ENCODE measurements at regions not wholly inside any gene's neighbourhood (a gene's known extent, or its start where the extent isn't known, plus 50 kb on each side); places are given as distances from the start of the nearest gene placed in this dataset.

DNA sequence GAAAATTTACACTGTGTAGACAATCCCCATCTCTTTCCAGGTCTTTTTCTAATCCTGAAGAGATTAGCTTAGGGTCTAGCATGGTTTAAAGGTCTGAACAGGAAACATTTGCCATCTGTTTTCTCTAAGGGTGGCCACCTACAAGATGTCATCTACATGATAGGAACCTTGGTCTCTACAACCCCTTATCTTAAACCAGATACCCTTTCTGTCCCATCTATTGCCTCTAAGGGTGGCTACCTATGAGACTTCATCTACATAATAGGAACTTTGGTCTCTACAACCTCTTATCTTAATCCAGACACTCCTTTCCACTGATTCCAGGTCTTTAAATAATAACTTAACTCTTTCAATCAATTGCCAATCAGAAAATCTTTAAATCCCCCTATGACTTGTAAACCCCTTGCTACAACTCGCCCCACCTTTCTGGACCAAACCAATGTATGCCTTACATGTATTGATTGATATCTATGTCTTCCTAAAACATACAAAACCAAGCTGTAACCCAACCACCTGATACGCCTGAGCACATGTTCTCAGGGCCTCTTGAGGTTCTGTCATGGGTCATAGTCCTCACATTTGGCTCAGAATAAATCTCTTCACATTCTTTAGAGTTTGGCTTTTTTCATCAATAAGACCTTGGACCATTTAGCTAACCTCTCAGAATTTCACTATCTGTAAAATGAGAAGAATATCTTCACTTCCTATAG is 605.0 kb downstream of the TUSC7 start:
- TF ChIP-seq, protein P1, sequence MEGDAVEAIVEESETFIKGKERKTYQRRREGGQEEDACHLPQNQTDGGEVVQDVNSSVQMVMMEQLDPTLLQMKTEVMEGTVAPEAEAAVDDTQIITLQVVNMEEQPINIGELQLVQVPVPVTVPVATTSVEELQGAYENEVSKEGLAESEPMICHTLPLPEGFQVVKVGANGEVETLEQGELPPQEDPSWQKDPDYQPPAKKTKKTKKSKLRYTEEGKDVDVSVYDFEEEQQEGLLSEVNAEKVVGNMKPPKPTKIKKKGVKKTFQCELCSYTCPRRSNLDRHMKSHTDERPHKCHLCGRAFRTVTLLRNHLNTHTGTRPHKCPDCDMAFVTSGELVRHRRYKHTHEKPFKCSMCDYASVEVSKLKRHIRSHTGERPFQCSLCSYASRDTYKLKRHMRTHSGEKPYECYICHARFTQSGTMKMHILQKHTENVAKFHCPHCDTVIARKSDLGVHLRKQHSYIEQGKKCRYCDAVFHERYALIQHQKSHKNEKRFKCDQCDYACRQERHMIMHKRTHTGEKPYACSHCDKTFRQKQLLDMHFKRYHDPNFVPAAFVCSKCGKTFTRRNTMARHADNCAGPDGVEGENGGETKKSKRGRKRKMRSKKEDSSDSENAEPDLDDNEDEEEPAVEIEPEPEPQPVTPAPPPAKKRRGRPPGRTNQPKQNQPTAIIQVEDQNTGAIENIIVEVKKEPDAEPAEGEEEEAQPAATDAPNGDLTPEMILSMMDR (IDR thresholded peaks at IDR 0.05; ENCODE audit: low read length), result no peak
- no peak for TF ChIP-seq EZH2 (optimal IDR thresholded peaks at IDR 0.05; ENCODE audit: low read depth, low read length)
- TF ChIP-seq EZH2phosphoT487 (IDR thresholded peaks at IDR 0.05; ENCODE audit: low read length), result no peak

Measured in MM.1S (cell line).